GM12873 (cell line): ENCODE measurements at regions not wholly inside any gene's neighbourhood (a gene's known extent, or its start where the extent isn't known, plus 50 kb on each side); places are given as distances from the start of the nearest gene placed in this dataset.

Experiments used
- TF ChIP-seq, protein P1 (sequence below): IDR thresholded peaks from 2 replicates; pipeline ENCODE4 v1.5.1; 2012; ENCODE audit warnings: low read depth, mild to moderate bottlenecking, moderate library complexity, low read length, control low read depth; ENCODE audit not compliant: insufficient read depth; ENCODE audit errors: missing control alignments

DNA sequence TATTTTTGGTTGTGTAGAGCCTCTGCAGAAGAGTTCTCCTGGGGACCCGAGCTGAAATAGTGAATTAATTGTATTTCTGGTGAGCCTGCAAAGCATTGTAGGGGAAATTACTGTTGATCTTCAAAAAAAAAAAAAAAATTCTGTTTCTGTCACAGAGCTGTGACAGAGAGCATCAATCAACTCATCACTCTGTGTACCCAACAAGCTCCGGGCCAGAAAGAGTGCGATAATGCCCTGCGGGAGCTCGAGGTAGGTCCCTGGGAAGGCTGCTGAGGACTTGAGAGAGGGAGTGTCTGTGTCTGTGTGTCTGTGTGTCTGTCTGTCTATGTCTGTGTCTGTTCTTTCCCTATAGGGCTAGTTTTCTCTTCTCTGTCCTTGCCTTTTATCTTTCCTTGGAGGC is 294.4 kb upstream of the TPM1 start:
- TF ChIP-seq, protein P1, sequence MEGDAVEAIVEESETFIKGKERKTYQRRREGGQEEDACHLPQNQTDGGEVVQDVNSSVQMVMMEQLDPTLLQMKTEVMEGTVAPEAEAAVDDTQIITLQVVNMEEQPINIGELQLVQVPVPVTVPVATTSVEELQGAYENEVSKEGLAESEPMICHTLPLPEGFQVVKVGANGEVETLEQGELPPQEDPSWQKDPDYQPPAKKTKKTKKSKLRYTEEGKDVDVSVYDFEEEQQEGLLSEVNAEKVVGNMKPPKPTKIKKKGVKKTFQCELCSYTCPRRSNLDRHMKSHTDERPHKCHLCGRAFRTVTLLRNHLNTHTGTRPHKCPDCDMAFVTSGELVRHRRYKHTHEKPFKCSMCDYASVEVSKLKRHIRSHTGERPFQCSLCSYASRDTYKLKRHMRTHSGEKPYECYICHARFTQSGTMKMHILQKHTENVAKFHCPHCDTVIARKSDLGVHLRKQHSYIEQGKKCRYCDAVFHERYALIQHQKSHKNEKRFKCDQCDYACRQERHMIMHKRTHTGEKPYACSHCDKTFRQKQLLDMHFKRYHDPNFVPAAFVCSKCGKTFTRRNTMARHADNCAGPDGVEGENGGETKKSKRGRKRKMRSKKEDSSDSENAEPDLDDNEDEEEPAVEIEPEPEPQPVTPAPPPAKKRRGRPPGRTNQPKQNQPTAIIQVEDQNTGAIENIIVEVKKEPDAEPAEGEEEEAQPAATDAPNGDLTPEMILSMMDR = no peak

DNA sequence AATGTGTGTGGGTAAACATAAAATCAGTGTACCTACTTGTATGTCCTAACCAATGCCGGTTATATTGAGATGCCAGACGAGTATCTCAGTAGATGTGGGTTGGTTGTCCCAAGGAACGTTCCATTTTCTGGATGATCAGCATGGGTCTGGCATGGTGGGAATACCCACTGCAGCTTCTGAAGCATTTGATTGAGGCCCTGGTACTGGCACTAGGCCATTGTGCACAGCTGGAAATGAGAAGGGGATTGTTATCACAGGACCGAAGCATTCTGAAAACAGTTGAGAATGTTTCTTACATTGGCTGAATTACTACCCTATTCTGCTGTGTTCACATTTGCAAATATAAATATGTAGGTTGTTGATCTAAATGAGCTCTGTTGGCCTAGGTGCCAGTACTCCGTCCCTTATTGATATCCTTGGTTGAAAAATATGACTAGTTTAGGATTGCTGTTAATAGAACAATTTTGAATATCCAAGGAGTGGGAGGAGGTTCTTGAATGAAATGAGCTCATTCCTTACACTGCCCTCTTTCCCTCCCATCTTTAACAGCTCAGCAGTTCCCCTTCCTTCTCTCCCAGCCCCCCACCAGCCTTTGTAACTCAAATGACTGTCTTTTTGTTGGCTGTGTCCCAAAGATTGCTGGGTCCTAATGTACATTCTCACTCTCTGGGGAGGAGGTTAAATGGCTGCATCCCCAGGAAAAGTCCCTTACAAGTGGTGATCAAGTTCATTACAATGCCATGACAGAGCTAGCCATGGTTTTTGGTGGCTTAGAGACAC is 293.3 kb upstream of the TPM1 start:
- TF ChIP-seq, protein P1 = no peak

DNA sequence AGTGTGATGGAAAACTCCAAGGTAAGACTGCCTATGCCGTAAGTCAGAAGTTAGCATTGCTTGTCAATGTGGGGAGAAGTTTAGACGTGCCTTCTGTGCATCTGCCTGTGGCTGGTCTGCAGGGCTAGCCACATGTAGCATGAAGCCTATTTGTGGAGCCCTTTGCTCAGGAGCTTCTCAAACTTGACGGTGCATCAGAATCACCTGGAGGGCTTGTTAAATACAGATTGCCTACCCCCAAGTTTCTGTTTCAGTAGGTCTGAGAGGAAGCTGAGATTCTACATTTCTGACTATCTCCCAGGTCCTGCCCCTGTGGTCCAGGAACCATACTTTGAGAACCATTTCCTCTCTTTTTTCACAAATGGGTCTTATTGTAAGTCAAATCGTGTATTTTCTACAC is 292.1 kb upstream of the TPM1 start:
- TF ChIP-seq, protein P1 = no peak

DNA sequence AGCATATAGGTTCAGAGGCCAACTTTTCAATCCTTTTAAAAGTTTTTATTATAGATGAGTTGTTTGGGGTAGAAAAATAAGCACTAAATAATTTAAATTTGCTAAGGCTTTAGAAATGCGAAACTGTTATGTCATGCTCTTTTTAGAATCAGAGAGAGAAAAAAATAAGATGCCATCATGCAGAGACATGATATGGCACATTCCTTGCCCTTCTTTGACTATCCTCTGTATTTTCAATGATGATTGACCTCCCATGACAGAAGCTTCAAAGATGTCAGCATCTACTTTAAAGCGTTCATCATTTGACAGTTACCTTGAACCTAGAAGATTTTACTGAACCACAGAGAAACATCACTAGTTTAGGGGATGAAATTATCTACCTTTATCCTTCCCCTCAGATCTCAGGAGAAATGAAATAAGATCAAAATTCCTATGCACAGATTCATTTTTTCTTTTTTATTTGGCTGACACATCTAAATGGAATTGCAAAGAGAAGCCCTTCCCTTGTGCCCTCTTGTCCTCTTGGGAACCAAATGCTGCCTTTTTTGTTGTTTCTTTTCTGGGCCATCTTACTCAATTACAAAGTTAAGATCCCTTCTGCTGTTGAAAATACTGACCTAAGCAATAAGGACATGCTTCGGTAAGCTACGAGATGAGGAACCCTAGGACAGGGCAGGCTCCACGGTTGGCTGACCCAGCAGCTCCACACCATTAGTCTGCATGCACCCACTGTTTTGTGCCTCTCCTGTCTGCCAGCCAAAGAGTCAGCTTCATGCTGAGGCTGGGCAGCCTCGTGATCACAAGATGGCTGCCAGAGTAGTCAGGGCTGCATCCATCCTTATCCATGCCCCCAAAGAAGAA is 289.7 kb upstream of the TPM1 start:
- TF ChIP-seq, protein P1 = no peak

DNA sequence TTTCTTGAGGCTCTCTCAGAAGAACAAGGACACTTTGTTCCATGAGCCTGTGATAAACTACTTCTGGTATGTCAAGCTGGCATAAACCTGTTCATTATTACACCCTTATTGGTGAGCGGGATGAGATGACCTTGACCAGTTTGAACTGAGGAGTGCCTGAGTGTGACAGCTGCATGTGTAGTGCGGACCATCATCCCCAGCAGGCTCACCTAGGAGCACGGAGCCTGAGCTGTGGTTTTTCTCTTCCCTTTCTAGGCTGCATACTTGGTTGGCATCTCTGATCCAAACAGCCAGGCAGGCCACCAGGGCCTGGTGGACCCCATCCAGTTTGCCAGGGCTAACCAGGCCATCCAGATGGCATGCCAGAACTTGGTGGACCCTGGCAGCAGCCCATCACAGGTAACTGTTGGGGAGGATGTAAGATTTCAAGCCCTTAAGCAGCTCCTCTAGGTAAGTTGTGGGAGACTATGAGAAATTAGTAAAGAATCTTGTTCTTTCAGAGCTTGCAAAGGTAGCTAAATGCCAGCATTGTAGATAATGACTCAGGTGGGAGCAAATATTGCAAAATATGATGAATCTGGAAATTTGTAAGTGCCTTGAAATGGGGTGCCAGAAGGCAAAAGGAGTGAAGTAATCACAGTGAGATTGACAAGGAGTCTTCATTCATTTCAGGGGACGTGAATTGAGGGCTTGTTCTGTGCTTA is 288.9 kb upstream of the TPM1 start:
- TF ChIP-seq, protein P1 = no peak

DNA sequence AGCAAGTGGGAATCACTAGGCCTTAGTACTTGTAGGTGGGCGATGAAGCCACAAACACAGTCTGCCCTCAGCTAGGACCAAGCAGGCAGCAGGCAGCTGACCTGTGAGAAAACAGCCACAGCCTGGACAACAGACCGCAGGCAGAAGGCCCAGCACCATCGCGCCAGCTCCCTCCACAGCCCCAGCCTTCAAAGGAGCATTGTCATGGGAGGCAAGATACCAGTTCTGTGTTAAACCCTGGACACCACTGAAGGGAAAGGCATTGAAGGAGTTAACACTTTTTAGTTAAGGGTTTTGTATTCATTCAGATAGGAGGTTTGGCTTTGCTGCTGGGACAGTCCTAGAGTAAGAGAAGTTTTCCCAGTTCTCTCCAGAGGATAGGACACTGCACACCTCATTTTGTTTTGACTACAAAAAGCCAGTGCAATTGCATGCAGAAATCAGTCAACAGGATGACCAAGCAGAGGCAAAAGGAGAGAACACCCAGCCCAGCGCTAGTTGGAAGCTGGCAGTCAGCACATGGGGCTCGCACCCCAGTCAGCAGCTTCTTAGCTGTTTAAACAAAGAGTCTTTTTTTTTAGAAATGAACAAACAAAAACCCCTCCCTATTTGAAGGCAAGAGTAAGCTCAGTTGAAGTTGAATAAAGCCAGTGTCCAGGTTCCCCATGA is 286.1 kb upstream of the TPM1 start:
- TF ChIP-seq, protein P1 = no peak
